Ascending aorta (tissue), 2 donors: ENCODE measurements at regions not wholly inside any gene's neighbourhood (a gene's known extent, or its start where the extent isn't known, plus 50 kb on each side); places are given as distances from the start of the nearest gene placed in this dataset.
"Not testable (repeated sequence)": the region's sequence is repeated elsewhere in the genome, so short reads cannot be mapped to it uniquely, and the experiment has no call there.

ENCODE experiments used
- DNase-seq, 2 donors: peaks; one replicate each; pipeline ENCODE4 v3.0.0-alpha.2; 2019; ENCODE audit warnings: low spot score in 2 of 2
- H3K27ac ChIP-seq, 2 donors: fragments of 200-600 bp; sonication (generic); one replicate each; pipeline ENCODE4 v1.5.1; 2016 to 2017; ENCODE audit warnings: mild to moderate bottlenecking in 1 of 2
- H3K27me3 ChIP-seq: fragments of 200-600 bp; sonication (generic); one replicate; pipeline ENCODE4 v1.5.1; 2017
- H3K36me3 ChIP-seq, 2 donors: fragments of 200-600 bp; sonication (generic); one replicate each; pipeline ENCODE4 v1.5.1; 2016
- H3K4me1 ChIP-seq, 2 donors: fragments of 200-600 bp; sonication (generic); one replicate each; pipeline ENCODE4 v1.5.1; 2016 to 2017; ENCODE audit warnings: mild to moderate bottlenecking in 1 of 2
- H3K4me3 ChIP-seq, 2 donors: fragments of 200-600 bp; sonication (generic); one replicate each; pipeline ENCODE4 v1.5.1; 2016 to 2017; ENCODE audit warnings: mild to moderate bottlenecking in 1 of 2
- H3K9me3 ChIP-seq, 2 donors: fragments of 200-600 bp; sonication (generic); one replicate each; pipeline ENCODE4 v1.5.1; 2016
- CTCF ChIP-seq, 3 experiments: fragments of 200-600 bp in 2 of 3; fragments of 450-650 bp in 1 of 3; sonication (generic) in 2 of 3; IDR thresholded peaks; one replicate each; pipeline ENCODE4 v1.5.1; 2016 to 2019; ENCODE audit warnings: antibody characterized with exemption in 3 of 3, mild to moderate bottlenecking in 1 of 3, moderate library complexity in 1 of 3
- intact Hi-C: fragments of 100-400 bp; cut with DNase I; formaldehyde crosslinking; loops from one replicate; pipeline ENCODE4 v1.15.1; 2023

- H3K36me3 ChIP-seq: no peaks in the 10 kb centered on the region
- no peaks in the 10 kb centered on the region for H3K4me1 ChIP-seq
- no peaks in the 10 kb centered on the region for H3K9me3 ChIP-seq
- H3K27me3 ChIP-seq: no peaks in the 10 kb centered on the region
- no peak for DNase-seq
- no peak overlapping the region for H3K4me3 ChIP-seq
- TF ChIP-seq CTCF (IDR thresholded peaks at IDR 0.05): no peak
- intact Hi-C loops: no loop called here
- H3K27ac ChIP-seq: no peak overlapping the region
These were observed 115.6 kb downstream of the ZNF281 start for GRCh38 chr1:200294241-200294640.

- no peak for DNase-seq
- TF ChIP-seq CTCF (IDR thresholded peaks at IDR 0.05): no peak
- intact Hi-C loops: no loop called here
- Histone ChIP-seq H3K9me3 (no peaks in the 10 kb centered on the region), H3K27me3 (no peaks in the 10 kb centered on the region), H3K36me3 (no peaks in the 10 kb centered on the region), H3K4me3 (no peak overlapping the region), H3K27ac (no peak overlapping the region), H3K4me1 (no peaks in the 10 kb centered on the region)
These were observed 117.1 kb downstream of the ZNF281 start for GRCh38 chr1:200292699-200293098.

DNA sequence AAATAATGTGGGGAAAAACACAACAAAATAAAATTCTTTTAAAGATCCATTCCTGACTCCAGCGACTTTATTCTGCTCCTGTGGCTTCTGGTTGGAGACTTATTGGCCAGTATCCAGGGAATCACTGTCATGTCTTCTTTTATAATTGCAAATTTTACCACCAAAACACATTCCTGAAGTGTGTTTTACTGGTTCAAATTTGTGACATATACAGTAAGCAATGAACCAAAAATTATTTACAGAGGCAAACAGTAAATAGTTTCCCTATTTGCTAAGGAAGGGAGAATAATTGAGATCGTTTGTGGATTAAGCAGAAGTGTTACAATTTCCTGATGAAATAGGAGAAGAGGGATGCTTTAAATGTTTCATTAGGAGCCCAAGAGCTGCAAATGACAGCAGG, 118.7 kb downstream of the ZNF281 start:
- DNase-seq: no peak
- Histone ChIP-seq H3K4me3 (no peak overlapping the region), H3K27me3 (no peaks in the 10 kb centered on the region), H3K9me3 (no peaks in the 10 kb centered on the region), H3K27ac (no peak overlapping the region), H3K4me1 (no peaks in the 10 kb centered on the region), H3K36me3 (no peaks in the 10 kb centered on the region)
- intact Hi-C loops: no loop called here
- no peak for TF ChIP-seq CTCF (IDR thresholded peaks at IDR 0.05)

DNA sequence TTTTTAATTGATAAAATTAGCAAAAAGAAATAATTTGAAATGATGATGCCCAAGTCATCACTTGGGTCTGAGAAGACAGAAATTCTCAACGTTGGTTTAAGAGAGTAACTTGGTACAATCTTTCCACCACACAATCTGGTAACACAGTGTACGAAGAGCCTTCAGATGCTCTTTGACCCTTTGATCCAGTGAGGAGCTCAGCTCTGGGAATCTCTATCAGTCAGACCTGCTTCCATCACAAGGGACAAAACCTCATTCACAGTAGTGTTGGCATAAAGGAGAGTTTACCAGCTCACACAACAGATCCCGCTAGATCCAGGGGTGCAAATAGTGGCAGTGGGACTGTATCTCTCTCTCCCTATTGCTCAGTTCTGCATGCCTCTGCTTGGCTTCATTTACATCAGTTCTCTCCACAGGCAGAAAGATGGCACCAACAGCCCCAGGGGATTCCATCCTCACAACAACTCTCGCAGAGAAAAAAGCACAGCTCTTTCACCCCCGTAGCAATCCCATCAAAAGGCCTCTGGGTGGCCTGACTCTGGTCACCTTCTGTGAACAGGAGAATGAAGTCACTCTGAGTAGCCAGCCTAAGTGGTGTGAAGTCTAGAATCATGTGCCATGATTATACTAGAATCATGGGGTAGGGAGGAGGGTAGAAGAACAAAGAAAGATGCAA, 119.7 kb downstream of the ZNF281 start:
- H3K27me3 ChIP-seq: no peaks in the 10 kb centered on the region
- no peaks in the 10 kb centered on the region for H3K9me3 ChIP-seq
- no peaks in the 10 kb centered on the region for H3K4me1 ChIP-seq
- intact Hi-C loops: no loop called here
- TF ChIP-seq CTCF (IDR thresholded peaks at IDR 0.05): no peak
- H3K36me3 ChIP-seq: no peaks in the 10 kb centered on the region
- DNase-seq: no peak
- no peak overlapping the region for H3K4me3 ChIP-seq
- no peak overlapping the region for H3K27ac ChIP-seq

DNA sequence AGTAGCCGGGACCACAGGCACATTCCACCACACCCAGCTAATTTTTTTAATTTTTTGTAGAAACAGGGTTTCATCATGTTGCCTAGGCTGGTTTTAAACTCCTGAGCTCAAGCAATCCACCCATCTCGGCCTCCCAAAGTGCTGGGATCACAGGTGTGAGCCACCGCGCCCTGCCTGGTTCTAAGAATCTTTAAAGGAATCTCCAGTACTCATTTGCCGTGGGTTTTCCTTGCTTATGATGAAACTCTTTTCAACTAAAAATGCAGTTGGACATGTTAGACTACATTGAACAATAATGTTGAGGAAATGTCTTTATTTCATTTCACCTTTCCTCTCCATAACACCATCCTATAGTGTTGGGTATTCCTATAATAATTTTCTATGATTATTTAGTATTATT, 121.6 kb downstream of the ZNF281 start:
- no peak for DNase-seq
- Histone ChIP-seq H3K36me3 (no peaks in the 10 kb centered on the region), H3K27me3 (no peaks in the 10 kb centered on the region), H3K9me3 (no peaks in the 10 kb centered on the region), H3K4me1 (no peaks in the 10 kb centered on the region), H3K27ac (no peak overlapping the region), H3K4me3 (no peak overlapping the region)
- TF ChIP-seq CTCF (IDR thresholded peaks at IDR 0.05): no peak
- intact Hi-C loops: no loop called here

- H3K4me3 ChIP-seq, H3K36me3 ChIP-seq, DNase-seq, H3K27ac ChIP-seq, H3K4me1 ChIP-seq, H3K27me3 ChIP-seq, intact Hi-C loops, H3K9me3 ChIP-seq: not testable (repeated sequence)
These were observed 125.6 kb downstream of the ZNF281 start for GRCh38 chr1:200284236-200284635.
